IMR-90 (cell line): ENCODE measurements at regions not wholly inside any gene's neighbourhood (a gene's known extent, or its start where the extent isn't known, plus 50 kb on each side); places are given as distances from the start of the nearest gene placed in this dataset.

Source experiments
- ATAC-seq: fragments of 200-7000 bp; cut with Tn5 transposase; 2 replicates; pipeline ENCODE4 v1.9.1; 2020; ENCODE audit warnings: low read depth, mild to moderate bottlenecking, moderate library complexity
- BruUV-seq: library from RNA; stranded (reverse); fragments of 400-500 nt; replicated peaks from 2 replicates; lab custom pipeline; 2021; lab: Mats Ljungman, UMichigan
- CTCF ChIA-PET: fragments of 300-600 bp; formaldehyde crosslinking; extraction: SDS; loops from one replicate; lab custom pipeline; 2021; ENCODE audit warnings: antibody characterized with exemption; lab: Yijun Ruan, JAX
- POLR2A ChIA-PET: fragments of 300-600 bp; sonication (Branson Sonifier 250); formaldehyde crosslinking; loops from one replicate; lab custom pipeline; 2022; ENCODE audit warnings: antibody characterized with exemption; ENCODE audit not compliant: unreplicated experiment; lab: Charles Lee
- DNase-seq: peaks from one replicate; pipeline ENCODE4 v3.0.0; 2013
- H2AFZ ChIP-seq: replicated peaks from 2 replicates; pipeline ENCODE3; 2013; ENCODE audit warnings: low read length, mild to moderate bottlenecking; ENCODE audit not compliant: poor library complexity
- H2AK5ac ChIP-seq: 2 replicates; pipeline ENCODE4 v1.6.1; 2013; ENCODE audit warnings: low read depth, low read length, inconsistent platforms
- H2AK9ac ChIP-seq: replicated peaks from 2 replicates; pipeline ENCODE3; 2013; ENCODE audit warnings: mild to moderate bottlenecking, low read depth, low read length, moderate library complexity; ENCODE audit not compliant: poor library complexity
- H2BK120ac ChIP-seq: 2 replicates; pipeline ENCODE4 v1.6.1; 2013; ENCODE audit warnings: low read depth, low read length, inconsistent platforms
- H2BK15ac ChIP-seq: 3 replicates; pipeline ENCODE4 v1.6.1; 2013; ENCODE audit warnings: low read depth, low read length, inconsistent platforms
- H2BK20ac ChIP-seq: 2 replicates; pipeline ENCODE4 v1.6.1; 2013; ENCODE audit warnings: low read depth, mild to moderate bottlenecking, inconsistent platforms, low read length, moderate library complexity
- H2BK5ac ChIP-seq: 2 replicates; pipeline ENCODE4 v1.6.1; 2013; ENCODE audit warnings: mild to moderate bottlenecking, low read depth, low read length, inconsistent platforms; ENCODE audit not compliant: poor library complexity, severe bottlenecking
- H3K14ac ChIP-seq: replicated peaks from 2 replicates; pipeline ENCODE4 v1.6.1; 2013; ENCODE audit warnings: low read depth, low read length, inconsistent platforms
- H3K18ac ChIP-seq: 2 replicates; pipeline ENCODE4 v1.6.1; 2013; ENCODE audit warnings: low read depth, low read length, control low read depth
- H3K23ac ChIP-seq: 2 replicates; pipeline ENCODE4 v1.6.1; 2013; ENCODE audit warnings: low read depth, low read length, inconsistent platforms
- H3K27ac ChIP-seq: 2 replicates; pipeline ENCODE4 v1.5.1; 2013; ENCODE audit warnings: mild to moderate bottlenecking, control low read depth, low read length; ENCODE audit not compliant: insufficient read depth
- H3K27me3 ChIP-seq: 2 replicates; pipeline ENCODE4 v1.6.1; 2013; ENCODE audit warnings: low read length; ENCODE audit not compliant: control insufficient read depth, insufficient read depth
- H3K36me3 ChIP-seq: 2 replicates; pipeline ENCODE4 v1.6.1; 2013; ENCODE audit warnings: low read length, mixed read lengths; ENCODE audit not compliant: control insufficient read depth, insufficient read depth
- H3K4ac ChIP-seq: 2 replicates; pipeline ENCODE4 v1.6.1; 2013; ENCODE audit warnings: low read depth, low read length, inconsistent platforms
- H3K4me1 ChIP-seq: 2 replicates; pipeline ENCODE4 v1.6.1; 2013; ENCODE audit warnings: low read length, mixed read lengths; ENCODE audit not compliant: control insufficient read depth, insufficient read depth
- H3K4me2 ChIP-seq: 2 replicates; pipeline ENCODE4 v1.6.1; 2013; ENCODE audit warnings: low read depth, mild to moderate bottlenecking, control low read depth, low read length, moderate library complexity
- H3K4me3 ChIP-seq: 2 replicates; pipeline ENCODE4 v1.5.1; 2013; ENCODE audit warnings: low read depth, mild to moderate bottlenecking, control low read depth, low read length, moderate library complexity; ENCODE audit not compliant: insufficient read depth
- H3K56ac ChIP-seq: 2 replicates; pipeline ENCODE4 v1.6.1; 2013; ENCODE audit warnings: low read length, inconsistent platforms; ENCODE audit not compliant: insufficient read depth; ENCODE audit errors: extremely low read depth
- H3K79me1 ChIP-seq, 2 experiments: 2 replicates each; pipeline ENCODE4 v1.6.1; 2013; ENCODE audit warnings: low read length in 2 of 2, inconsistent platforms in 1 of 2, low read depth in 1 of 2
- H3K9ac ChIP-seq: 2 replicates; pipeline ENCODE4 v1.6.1; 2013; ENCODE audit warnings: low read depth, low read length, control low read depth
- H3K9me1 ChIP-seq: 2 replicates; pipeline ENCODE4 v1.6.1; 2013; ENCODE audit warnings: low read length, inconsistent platforms; ENCODE audit not compliant: insufficient read depth
- H3K9me3 ChIP-seq: 2 replicates; pipeline ENCODE4 v1.6.1; 2013; ENCODE audit warnings: low read length; ENCODE audit not compliant: control insufficient read depth, insufficient read depth
- H4K20me1 ChIP-seq: 2 replicates; pipeline ENCODE4 v1.6.1; 2013; ENCODE audit warnings: low read length, inconsistent platforms; ENCODE audit not compliant: insufficient read depth
- H4K5ac ChIP-seq: 2 replicates; pipeline ENCODE4 v1.6.1; 2013; ENCODE audit warnings: mild to moderate bottlenecking, low read depth, low read length, control low read depth
- H4K8ac ChIP-seq, 2 experiments: 2 replicates each; pipeline ENCODE4 v1.6.1; 2013; ENCODE audit warnings: low read depth in 2 of 2, low read length in 2 of 2, control low read depth in 1 of 2, inconsistent platforms in 1 of 2
- H4K91ac ChIP-seq: 2 replicates; pipeline ENCODE4 v1.6.1; 2013; ENCODE audit warnings: low read depth, low read length, inconsistent platforms; ENCODE audit not compliant: insufficient read depth
- BHLHE40 ChIP-seq: fragments of 150-350 bp; IDR thresholded peaks from 2 replicates; pipeline ENCODE4 v1.6.1; 2016; ENCODE audit warnings: mild to moderate bottlenecking, low read depth, low read length
- CEBPB ChIP-seq: IDR thresholded peaks from 2 replicates; pipeline ENCODE4 v1.6.1; 2012; ENCODE audit warnings: low read depth, low read length, improper control_type of control experiment
- CHD1 ChIP-seq: IDR thresholded peaks from 2 replicates; pipeline ENCODE4 v1.6.1; 2012; ENCODE audit warnings: low read depth, low read length, improper control_type of control experiment
- CTCF ChIP-seq: conservative IDR thresholded peaks from 2 replicates; pipeline ENCODE4 v1.5.1; 2012; ENCODE audit warnings: mild to moderate bottlenecking, low read depth, low read length, improper control_type of control experiment
- ELK1 ChIP-seq: fragments of 150-350 bp; IDR thresholded peaks from 2 replicates; pipeline ENCODE4 v1.6.1; 2016; ENCODE audit warnings: low read depth, mild to moderate bottlenecking, low read length, moderate library complexity, borderline replicate concordance
- FOS ChIP-seq: fragments of 150-350 bp; IDR thresholded peaks from 2 replicates; pipeline ENCODE4 v1.6.1; 2016; ENCODE audit warnings: low read depth, low read length
- MAFK ChIP-seq: IDR thresholded peaks from 2 replicates; pipeline ENCODE4 v1.6.1; 2012; ENCODE audit warnings: low read depth, low read length, improper control_type of control experiment
- MAZ ChIP-seq: IDR thresholded peaks from 2 replicates; pipeline ENCODE4 v1.6.1; 2012; ENCODE audit warnings: low read depth, mild to moderate bottlenecking, low read length, improper control_type of control experiment, moderate library complexity, borderline replicate concordance
- MXI1 ChIP-seq: IDR thresholded peaks from 2 replicates; pipeline ENCODE4 v1.6.1; 2012; ENCODE audit warnings: low read depth, mild to moderate bottlenecking, low read length, moderate library complexity, borderline replicate concordance
- NFE2L2 ChIP-seq: fragments of 150-350 bp; IDR thresholded peaks from 2 replicates; pipeline ENCODE4 v1.6.1; 2016; ENCODE audit warnings: low read depth, mild to moderate bottlenecking, low read length
- POLR2A ChIP-seq: IDR thresholded peaks from 2 replicates; pipeline ENCODE4 v1.6.1; 2012; ENCODE audit warnings: mild to moderate bottlenecking, low read depth, low read length
- RAD21 ChIP-seq: IDR thresholded peaks from 2 replicates; pipeline ENCODE4 v1.6.1; 2012; ENCODE audit warnings: low read length, improper control_type of control experiment
- RCOR1 ChIP-seq: IDR thresholded peaks from 2 replicates; pipeline ENCODE4 v1.6.1; 2012; ENCODE audit warnings: mild to moderate bottlenecking, low read length, improper control_type of control experiment; ENCODE audit not compliant: insufficient replicate concordance
- RFX5 ChIP-seq: IDR thresholded peaks from 2 replicates; pipeline ENCODE4 v1.8.0; 2012; ENCODE audit warnings: low read depth, mild to moderate bottlenecking, low read length, moderate library complexity
- SMC3 ChIP-seq: fragments of 150-350 bp; IDR thresholded peaks from 2 replicates; pipeline ENCODE4 v1.6.1; 2016; ENCODE audit warnings: low read depth, mild to moderate bottlenecking, antibody characterized with exemption, low read length, moderate library complexity
- USF2 ChIP-seq: fragments of 150-350 bp; IDR thresholded peaks from 2 replicates; pipeline ENCODE4 v1.6.1; 2017; ENCODE audit warnings: mild to moderate bottlenecking, antibody characterized with exemption, low read length, low read depth
- WGBS, 2 experiments: methylation state at CpG; one replicate each; pipeline versions ENCODE4 v1.1.5 to v1.1.7; 2013; ENCODE audit warnings: missing lambda C conversion rate in 2 of 2; ENCODE audit not compliant: insufficient read length in 1 of 2; ENCODE audit errors: extremely low coverage in 2 of 2; 5-methylcytosine and 5-hydroxymethylcytosine counted together
- dilution Hi-C: fragments of 300-500 bp; cut with HindIII; formaldehyde crosslinking; loops from one replicate; pipeline ENCODE4 v1.14.3; 2018; ENCODE audit warnings: low sequenced_read_pairs; ENCODE audit not compliant: unreplicated experiment
- in situ Hi-C: fragments of 300-500 bp; cut with MboI; formaldehyde crosslinking; loops from 3 replicates; pipeline ENCODE4 v1.14.3; 2019; ENCODE audit warnings: low sequenced_read_pairs, inconsistent platforms, mixed read lengths
- intact Hi-C: fragments of 100-400 bp; cut with micrococcal nuclease; formaldehyde crosslinking; loops from 2 replicates; pipeline ENCODE4 v1.10.0; 2022

- no TSS peak for BruUV-seq
- DNase-seq (no peak), ATAC-seq (no peak)
- Histone ChIP-seq H3K4me1 (no peaks in the 10 kb centered on the region), H3K79me1 (no peaks in the 10 kb centered on the region), H2BK20ac (no peak overlapping the region), H2BK5ac (no peak overlapping the region), H2BK120ac (no peak overlapping the region), H3K23ac (no peak overlapping the region), H4K20me1 (no peaks in the 10 kb centered on the region), H3K4ac (no peak overlapping the region), H2AK5ac (no peak overlapping the region), H3K56ac (no peak overlapping the region), H3K9me1 (no peaks in the 10 kb centered on the region), H2BK15ac (no peak overlapping the region), H3K4me3 (no peak overlapping the region), H2AK9ac (no peak overlapping the region), H3K4me2 (no peak overlapping the region), H3K27me3 (no peaks in the 10 kb centered on the region), H3K27ac (no peak overlapping the region), H3K36me3 (no peaks in the 10 kb centered on the region), H3K9me3 (no peaks in the 10 kb centered on the region), H4K91ac (no peak overlapping the region), H3K18ac (no peak overlapping the region), H2AFZ (no peak overlapping the region), H4K5ac (no peak overlapping the region), H4K8ac (no peak overlapping the region), H3K14ac (no peak overlapping the region), H3K9ac (no peak overlapping the region)
- in situ Hi-C loops (no loop called here), dilution Hi-C loops (no loop called here), intact Hi-C loops (no loop called here)
- TF ChIP-seq SMC3 (no peak), RFX5 (no peak), MXI1 (no peak), RCOR1 (no peak), FOS (no peak), BHLHE40 (no peak), POLR2A (no peak), NFE2L2 (no peak), ELK1 (no peak), CEBPB (no peak), RAD21 (no peak), MAFK (no peak), MAZ (no peak), USF2 (no peak), CTCF (no peak), CHD1 (no peak)
- POLR2A ChIA-PET: no interaction called here
- CTCF ChIA-PET: no interaction called here
- no CpG with 5 or more reads among the region's 1 CpG for WGBS, 2 experiments
These were observed 218.8 kb downstream of the ZWINT start for GRCh38 chr10:56142092-56142728.
